ENCODE measurements at regions not wholly inside any gene's neighbourhood (a gene's known extent, or its start where the extent isn't known, plus 50 kb on each side); places are given as distances from the start of the nearest gene placed in this dataset.
A peak's percentile ranks its signal among the peaks of the same experiment; 100 is the strongest.

GRCh38 chr2:4265936-4266335, 562.6 kb downstream of the DCDC2C start:
- DNase-seq = no peak

DNA sequence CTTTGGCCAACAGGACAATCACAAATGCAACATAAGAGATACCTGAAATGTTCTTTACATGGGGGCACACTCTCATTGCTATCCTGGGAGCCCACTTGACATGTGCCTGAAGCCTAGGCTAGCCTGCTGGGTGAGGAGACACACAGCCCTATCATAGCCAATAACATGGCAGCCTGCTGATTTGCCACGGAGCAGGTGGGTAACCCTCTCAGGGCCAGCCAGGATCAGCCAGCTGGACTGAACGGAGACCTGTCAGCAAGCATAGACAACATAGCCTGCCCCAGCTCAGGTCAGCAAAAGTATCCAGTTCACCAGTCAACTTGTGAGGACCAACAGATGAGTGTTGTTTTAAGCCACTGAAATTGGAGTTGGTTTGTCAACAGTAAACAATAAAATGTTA, 566.5 kb downstream of the DCDC2C start:
- no peak for DNase-seq

DNA sequence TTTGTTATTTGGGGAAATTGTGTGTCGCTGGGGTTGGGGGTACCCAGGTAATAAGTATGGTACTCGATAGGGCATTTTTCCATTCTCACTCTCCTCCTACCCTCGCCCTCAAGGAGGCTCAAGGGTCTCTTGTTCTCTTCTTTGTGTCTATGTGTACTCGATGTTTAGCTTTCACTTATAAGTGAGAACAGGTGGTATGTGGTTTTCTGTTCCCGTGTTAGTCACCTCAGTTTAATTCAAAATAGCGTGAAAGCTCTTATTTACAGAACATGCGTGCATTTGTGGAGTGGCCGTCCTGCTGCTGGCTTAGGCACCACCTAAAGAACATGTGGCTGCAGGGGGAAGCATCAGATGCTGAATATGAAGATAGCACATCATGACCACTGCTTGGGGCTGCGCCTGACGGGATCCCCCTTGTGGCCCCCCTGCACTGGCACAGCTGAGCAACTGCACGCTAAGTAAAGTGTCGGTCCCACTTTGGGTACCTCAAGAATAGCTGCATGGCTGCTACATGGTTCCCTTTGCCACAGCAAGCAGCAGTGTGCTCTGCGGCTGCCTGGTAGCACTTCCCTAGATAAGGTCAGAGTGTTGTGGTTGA, 569.0 kb downstream of the DCDC2C start:
- DNase-seq = no peak

DNA sequence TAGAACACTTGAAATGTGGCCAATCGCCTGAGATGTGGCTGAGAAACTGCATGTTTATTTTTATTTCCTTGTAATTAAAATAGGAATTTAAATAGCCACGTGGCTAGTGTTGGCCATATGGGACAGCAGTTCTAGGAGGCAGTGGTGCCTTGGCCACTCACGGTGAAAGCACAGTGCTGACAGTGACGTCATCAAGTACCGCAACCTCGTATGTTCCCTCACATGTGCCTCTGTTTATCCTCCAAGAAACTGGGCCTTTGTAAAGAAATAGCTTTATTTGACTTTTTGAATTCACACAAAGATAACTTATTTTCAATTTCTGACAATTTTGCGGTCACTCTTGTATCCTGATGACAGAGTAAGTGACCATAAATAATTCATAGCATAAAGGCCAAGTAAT, 575.0 kb downstream of the DCDC2C start:
- no peak for DNase-seq

DNA sequence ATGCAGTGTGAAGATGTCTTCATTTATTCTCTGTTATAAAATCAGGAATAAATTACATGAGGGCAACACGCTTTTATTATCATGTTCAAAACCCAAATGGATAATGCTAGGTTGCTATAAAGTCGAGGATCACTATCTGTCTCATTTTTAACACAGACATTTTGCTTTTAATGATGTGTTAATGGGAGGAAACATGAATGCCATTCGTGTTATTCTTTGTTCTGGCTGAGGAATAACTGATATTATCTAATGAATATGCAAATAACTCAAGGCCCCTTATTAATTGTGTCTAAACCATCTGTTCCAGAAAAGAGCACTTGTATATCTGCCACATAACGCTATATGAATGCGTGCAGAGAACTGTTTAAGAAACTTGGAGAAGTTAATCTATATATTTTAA, 576.1 kb downstream of the DCDC2C start:
- DNase-seq = no peak

DNA sequence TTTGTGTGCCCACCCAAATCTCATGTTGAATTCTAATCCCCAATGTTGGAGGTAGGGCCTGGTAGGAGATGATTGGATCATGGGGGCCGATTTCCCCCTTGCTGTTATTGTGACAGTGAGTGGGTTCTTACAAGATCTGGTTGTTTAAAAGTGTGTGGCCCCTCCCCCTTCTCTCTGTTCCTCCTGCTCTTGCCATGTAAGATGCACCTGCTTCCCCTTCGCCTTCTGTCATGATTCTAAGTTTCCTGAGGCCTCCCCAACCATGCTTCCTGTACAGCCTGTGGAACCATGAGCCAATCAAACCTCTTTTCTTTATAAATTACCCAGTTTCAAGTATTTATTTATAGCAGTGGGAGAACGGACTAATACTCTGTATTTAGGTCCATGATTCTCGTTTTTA, 588.1 kb downstream of the DCDC2C start:
- DNase-seq = no peak

DNA sequence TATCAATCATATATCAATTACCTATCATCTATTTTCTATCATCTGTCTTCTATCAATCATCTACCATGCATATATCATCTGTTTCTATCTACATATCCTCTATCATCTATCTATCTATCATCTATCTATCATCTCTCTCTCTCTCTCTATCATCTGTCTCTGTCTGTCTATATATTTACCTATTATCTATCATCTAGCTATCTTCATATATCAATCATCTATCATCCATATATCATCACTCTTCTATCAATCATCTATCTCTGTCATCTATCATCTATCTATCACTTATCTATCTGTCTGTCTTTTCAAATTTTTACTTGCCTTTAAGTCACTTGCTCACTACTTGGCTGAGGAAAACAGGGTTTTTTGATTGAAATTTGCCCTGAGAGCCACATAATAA, 592.3 kb downstream of the DCDC2C start:
- no peak for DNase-seq

GRCh38 chr2:4300616-4301015, 597.2 kb downstream of the DCDC2C start:
- no peak for DNase-seq

DNA sequence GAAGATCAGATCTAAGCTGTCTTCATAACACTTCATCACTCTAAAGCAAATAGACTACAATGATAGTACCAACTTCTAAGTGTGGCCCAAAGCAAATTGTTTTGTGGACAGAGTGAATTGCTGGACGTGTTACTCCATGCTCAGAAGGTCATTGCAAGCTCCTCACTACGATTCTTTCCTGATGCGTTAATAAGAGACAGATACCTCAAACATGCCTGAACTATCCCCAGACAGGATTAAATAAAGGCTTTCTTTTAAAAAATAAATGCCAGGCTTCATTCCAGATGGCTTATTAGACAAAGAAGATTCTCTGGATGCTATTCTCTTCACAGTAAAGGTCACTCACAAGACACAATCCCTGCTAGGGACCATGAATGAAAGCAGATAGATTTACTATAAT, 621.2 kb downstream of the DCDC2C start:
- no peak for DNase-seq

GRCh38 chr2:4336864-4337263, 633.5 kb downstream of the DCDC2C start:
- no peak for DNase-seq

DNA sequence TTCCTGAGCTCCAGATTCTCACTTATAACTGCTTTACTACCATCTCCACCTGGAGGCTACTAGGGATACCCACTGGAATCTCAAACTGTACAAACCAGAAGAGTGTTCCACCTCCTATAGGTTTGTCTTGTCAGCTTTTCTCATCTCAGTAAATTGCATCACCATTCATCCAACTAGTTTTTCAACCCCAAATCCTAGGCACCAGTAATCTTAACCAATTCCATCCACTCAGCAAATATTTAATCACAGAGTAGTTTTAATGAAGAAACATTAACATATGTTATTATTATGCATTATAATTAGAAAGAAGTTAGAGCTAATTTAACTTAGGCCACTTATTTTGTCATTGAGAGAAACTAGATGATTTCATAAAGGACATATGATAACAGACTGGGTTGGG, 635.0 kb downstream of the DCDC2C start:
- no peak for DNase-seq

DNA sequence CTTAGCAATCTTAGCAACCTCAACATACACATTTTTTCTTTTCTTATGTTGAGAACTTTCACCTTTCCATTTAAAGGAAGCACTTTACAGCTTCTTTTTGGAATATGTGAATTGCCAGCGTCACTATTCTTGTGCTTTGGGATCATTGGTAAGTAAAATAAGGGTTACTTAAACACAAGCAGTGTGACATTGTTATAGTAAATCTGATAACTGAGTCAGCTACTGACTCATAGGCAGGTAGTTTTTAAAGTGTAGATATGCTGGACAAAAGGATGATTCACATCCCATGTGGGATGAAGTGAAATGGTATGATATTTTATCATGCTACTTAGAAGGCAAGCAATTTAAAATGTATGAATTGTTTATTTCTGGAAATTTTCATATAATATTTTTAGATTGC, 637.2 kb downstream of the DCDC2C start:
- DNase-seq = no peak

GRCh38 chr2:4346628-4347027, 643.3 kb downstream of the DCDC2C start:
- no peak for DNase-seq

GRCh38 chr2:4353668-4354067, 650.3 kb downstream of the DCDC2C start:
- no peak for DNase-seq

- no peak for DNase-seq
These were observed 650.8 kb downstream of the DCDC2C start for GRCh38 chr2:4354164-4354563.

DNA sequence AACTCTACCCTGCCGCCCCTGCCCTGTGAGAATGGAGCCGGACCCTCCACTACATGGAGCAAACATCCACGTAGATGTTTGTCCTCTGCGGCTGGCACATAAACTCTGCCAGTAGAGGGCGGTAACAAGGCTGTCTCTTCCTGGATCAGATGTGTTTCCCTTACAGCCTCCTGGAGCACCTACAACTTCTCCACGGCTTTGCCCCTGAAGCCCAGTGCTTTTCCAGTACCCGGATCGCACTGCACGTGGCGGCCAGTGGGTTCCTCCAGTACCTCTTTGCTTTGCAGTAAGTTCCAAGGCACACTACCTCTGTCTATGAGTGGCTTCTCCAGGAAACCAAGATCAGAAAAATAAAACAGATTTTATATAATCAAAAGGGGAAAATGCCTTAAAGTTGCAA, 651.3 kb downstream of the DCDC2C start:
- peak; percentile 51 for DNase-seq

- no peak for DNase-seq
These were observed 652.7 kb downstream of the DCDC2C start for GRCh38 chr2:4356109-4356508.

- DNase-seq = no peak
These were observed 653.2 kb downstream of the DCDC2C start for GRCh38 chr2:4356541-4356940.

GRCh38 chr2:4357121-4357520, 653.7 kb downstream of the DCDC2C start:
- no peak for DNase-seq

GRCh38 chr2:4358837-4359236, 655.5 kb downstream of the DCDC2C start:
- DNase-seq = no peak

- no peak for DNase-seq
These were observed 665.5 kb downstream of the DCDC2C start for GRCh38 chr2:4368907-4369306.

- no peak for DNase-seq
These were observed 666.5 kb downstream of the DCDC2C start for GRCh38 chr2:4369826-4370419.

DNA sequence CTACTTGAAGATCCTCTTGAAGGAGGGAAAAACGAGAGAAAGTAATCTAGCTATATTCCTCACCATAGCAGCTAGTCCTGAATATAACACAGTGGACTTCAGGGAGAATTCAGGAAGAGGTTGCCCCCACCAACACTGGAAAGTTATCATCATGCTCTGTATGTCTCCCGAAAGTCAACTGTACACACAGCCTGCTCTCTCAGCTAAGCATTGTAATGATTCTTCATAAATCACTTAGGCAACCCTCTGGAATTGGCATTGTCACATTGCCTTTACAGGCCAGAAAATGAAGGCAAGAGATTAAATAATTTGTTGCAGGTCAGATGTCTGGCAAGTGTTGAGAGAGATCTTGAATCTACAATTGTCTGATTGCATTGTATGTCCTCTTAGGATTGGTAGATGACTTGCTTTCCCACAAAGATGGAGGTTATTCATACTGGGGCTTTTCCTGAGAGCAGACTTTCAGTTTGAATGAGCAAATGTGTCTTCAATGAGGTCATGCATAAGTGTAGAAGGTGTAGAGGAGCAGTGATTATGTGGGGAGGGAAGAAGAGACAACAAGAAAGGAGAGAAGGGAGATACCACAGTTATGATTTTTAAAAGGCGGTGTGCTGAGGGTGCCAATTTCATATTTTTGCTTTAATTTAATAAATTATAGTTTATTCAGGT, 667.2 kb downstream of the DCDC2C start:
- no peak for DNase-seq

GRCh38 chr2:4381049-4381448, 677.7 kb downstream of the DCDC2C start:
- no peak for DNase-seq

DNA sequence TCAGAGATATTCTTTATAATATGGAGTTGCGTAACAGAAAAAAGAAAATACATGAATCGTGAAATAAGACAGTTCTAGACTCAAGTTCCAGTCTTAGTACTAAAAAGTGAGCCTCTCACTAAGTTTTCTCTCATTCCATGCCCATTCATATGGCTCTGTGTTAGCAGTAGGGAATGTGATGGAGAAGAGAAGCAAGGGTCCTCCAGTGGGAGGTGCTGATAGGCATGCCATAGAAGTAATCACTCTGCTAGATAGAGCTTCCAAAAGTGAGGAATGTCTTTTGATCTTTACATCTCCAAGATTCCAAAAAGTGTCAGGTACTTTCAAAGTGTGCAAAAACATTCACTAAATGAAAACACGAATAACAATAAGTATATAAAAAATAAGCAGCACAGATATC, 678.4 kb downstream of the DCDC2C start:
- no peak for DNase-seq

Measured in hematopoietic multipotent progenitor cell treated with erythropoietin and hydrocortisone succinate and interleukin-3 and kit ligand, for 4 days (in vitro differentiated cells).